Gastroesophageal sphincter (tissue), 3 donors: ENCODE measurements at regions not wholly inside any gene's neighbourhood (a gene's known extent, or its start where the extent isn't known, plus 50 kb on each side); places are given as distances from the start of the nearest gene placed in this dataset.

Source experiments
- EP300 ChIP-seq: sonication (generic); formaldehyde crosslinking; IDR thresholded peaks from one replicate; pipeline ENCODE4 v1.6.1; 2017; ENCODE audit warnings: antibody characterized with exemption, mild to moderate bottlenecking
- POLR2A ChIP-seq, 2 donors: fragments of 450-650 bp; IDR thresholded peaks; one replicate each; pipeline ENCODE4 v1.6.1; 2017; ENCODE audit warnings: antibody characterized with exemption in 2 of 2, mild to moderate bottlenecking in 2 of 2, moderate library complexity in 1 of 2
- POLR2AphosphoS5 ChIP-seq: sonication (generic); formaldehyde crosslinking; IDR thresholded peaks from one replicate; pipeline ENCODE4 v1.6.1; 2017; ENCODE audit warnings: antibody characterized with exemption
- TF ChIP-seq, protein P1 (sequence below), 4 experiments: fragments of 200-600 bp in 2 of 4; fragments of 450-650 bp in 2 of 4; sonication (generic) in 1 of 4; IDR thresholded peaks; one replicate each; pipeline ENCODE4 v1.5.1; 2017 to 2019; ENCODE audit warnings: antibody characterized with exemption in 4 of 4, mild to moderate bottlenecking in 2 of 4, moderate library complexity in 2 of 4

DNA sequence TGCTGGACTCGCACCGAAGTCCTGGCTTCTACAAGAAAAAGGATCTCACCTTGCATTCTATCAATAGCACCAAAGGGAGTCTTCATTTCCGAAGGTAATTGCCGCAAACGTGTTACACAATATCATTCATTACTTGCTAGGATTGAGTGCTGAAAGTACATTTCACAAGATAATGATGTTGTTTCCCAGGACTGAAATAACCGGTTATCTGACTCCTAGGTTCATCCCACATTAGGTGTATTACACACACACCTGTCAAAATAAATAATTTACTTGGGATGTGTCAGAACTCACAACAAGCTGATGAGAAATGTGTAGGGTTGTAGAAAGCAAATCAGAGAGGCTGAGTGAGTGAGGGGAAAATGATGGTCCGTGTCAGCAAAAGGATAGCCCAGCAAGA, 219.4 kb upstream of the RHOBTB1 start:
- TF ChIP-seq POLR2A (IDR thresholded peaks at IDR 0.05): no peak
- TF ChIP-seq, protein P1, sequence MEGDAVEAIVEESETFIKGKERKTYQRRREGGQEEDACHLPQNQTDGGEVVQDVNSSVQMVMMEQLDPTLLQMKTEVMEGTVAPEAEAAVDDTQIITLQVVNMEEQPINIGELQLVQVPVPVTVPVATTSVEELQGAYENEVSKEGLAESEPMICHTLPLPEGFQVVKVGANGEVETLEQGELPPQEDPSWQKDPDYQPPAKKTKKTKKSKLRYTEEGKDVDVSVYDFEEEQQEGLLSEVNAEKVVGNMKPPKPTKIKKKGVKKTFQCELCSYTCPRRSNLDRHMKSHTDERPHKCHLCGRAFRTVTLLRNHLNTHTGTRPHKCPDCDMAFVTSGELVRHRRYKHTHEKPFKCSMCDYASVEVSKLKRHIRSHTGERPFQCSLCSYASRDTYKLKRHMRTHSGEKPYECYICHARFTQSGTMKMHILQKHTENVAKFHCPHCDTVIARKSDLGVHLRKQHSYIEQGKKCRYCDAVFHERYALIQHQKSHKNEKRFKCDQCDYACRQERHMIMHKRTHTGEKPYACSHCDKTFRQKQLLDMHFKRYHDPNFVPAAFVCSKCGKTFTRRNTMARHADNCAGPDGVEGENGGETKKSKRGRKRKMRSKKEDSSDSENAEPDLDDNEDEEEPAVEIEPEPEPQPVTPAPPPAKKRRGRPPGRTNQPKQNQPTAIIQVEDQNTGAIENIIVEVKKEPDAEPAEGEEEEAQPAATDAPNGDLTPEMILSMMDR (IDR thresholded peaks at IDR 0.05): no peak
- no peak for TF ChIP-seq EP300
- no peak for TF ChIP-seq POLR2AphosphoS5
